ENCODE measurements at regions not wholly inside any gene's neighbourhood (a gene's known extent, or its start where the extent isn't known, plus 50 kb on each side); places are given as distances from the start of the nearest gene placed in this dataset.
"Not testable (repeated sequence)": the region's sequence is repeated elsewhere in the genome, so short reads cannot be mapped to it uniquely, and the experiment has no call there.

- DNase-seq (ENCODE audit: low spot score), result no peak
These were observed 53.4 kb downstream of the HES1 start for GRCh38 chr3:194189243-194189791.

DNA sequence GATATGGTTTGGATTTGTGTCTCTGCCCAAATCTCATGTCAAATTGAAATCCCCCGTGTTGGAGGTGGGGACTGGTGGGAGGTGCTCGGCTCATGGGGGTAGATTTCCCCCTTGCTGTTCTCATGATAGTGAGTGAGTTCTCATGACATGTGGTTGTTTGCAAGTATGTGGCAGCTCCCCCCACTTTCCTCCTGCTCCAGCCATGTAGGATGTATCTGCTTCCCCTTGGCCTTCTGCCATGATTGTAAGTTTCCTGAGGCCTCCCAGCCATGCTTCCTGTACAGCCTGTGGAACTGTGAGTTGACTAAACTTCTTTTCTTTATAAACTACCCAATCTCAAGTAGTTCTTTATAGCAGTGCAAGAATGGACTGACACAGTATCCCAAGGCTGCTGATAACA is 55.9 kb downstream of the HES1 start:
- DNase-seq (ENCODE audit: low spot score), result not testable (repeated sequence)

DNA sequence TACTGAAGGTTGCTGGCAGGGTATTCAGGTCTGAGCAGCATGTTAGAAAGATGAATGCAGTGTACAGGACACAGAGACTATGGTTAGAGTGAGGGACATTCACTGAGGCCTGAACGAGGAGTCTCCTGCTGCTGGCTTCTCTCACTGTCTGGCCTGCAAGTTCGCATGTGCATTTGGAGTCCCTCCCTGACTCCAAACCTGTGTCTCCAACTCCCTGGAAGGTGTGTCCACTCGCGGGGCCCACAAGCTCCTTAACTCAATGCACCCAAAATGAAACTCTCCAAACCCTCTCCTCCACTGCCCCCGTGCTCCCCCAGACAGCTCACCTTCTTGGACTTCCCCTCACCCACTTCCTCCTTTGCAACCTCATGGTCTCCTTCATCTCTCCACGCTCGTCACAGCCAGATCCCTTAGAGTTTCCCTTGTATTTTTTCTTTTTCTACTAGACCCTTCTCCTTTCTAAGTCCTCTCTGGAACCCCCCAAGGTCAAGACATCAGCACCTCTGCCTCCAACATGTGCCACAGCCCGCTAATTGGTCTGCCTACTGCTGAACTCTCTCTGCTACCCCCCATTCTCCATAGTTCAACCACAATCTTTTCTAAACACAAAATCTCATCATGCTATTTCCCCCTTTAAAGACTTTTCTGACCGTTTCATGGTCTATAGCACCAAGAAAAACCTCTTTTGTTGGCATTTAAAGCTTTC is 58.3 kb downstream of the HES1 start:
- DNase-seq (ENCODE audit: low spot score), result no peak

DNA sequence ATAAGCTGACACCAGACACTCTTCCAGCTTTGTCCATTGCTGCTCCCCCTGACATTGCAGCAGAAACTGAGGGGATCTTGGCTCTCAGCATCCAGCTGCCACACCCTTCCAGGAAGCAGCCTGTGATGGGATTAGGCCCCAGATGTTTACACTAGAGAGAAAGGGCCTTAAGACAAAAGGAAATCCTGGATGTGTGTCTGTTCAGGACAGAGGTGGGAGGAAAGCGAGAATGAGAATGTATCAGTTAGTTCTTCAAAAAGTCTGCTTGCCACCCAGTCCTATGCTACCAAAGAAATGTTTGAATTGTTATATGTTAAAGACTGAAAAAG is 58.8 kb downstream of the HES1 start:
- no peak for DNase-seq (ENCODE audit: low spot score)

- no peak for DNase-seq (ENCODE audit: low spot score)
These were observed 59.7 kb downstream of the HES1 start for GRCh38 chr3:194195611-194196010.

DNA sequence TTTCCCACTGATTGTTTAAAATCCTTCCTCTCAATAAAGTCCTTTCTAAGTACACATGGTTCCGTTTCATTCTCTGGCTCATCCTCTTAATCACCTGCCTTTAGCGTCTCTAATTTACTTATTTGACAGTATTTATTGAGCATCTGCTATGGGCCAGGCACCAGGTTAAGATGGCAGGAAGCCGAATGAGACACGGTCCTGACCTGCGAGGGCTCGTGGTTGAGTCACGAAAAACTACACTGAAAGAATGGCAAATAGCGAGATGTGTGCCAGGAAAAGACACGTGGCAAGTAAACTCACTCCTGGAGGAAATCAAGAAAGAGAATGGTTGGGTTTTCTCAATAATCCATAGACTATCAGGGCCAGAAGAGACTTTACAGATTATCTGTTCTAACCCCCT is 60.9 kb downstream of the HES1 start:
- no peak for DNase-seq (ENCODE audit: low spot score)

DNA sequence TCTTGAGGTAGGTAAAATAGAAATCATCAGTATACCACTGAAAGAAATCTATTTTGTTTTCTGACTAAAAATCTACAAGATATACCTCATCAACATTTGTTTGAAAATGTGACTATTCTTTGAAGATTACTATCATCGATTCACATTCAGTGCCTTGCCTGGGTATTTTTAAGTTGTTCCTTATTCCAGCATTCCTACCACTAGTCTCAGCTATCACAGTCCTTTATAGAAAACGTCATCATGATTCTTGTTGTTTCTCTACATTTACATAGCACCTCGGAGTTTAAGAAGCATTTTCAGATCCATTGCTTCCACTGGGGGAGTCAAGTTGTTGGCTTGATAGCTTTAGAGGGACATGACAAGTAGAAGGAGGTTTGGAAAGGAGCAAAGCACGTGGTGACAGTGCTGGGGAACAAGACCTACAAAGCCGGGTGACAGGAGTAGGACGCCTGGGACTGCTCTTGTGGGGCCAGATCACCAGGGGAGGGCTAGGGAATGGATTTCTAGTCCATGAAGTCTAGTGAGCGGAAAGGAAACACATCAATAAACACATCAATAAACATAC is 61.5 kb downstream of the HES1 start:
- no peak for DNase-seq (ENCODE audit: low spot score)

DNA sequence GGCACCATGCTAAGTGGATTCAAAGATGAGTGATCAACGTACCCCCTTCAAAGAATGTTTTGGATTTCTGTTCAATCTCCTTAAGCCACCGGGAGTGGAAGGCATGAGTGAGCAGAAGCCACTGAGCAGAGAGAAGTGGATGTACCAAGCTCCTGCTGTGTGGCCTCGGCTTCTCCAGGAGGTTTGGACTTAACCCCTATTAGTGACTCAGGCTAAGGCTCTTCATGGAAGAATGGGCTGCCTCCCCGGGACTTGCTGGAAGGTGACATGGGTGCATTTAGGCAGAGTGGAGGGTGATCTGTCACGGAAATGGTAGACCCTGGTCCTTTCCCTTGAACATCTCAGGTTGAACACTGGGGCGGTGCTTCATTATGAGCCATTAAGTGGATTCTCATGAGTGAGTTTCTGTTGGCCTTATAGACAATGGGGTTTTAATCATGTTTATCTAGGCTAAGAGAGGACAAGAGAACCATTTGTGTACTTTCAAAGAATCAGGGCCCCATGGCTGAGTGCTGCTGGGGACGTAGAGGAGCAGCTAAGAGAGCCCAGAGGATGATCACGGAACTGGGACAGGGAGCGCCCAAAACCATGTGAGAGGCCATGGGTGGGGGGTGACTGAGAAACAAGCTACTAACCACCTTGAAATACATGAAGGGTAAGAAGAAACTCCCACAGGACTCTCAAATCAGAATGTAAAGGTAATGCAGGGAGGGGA is 62.2 kb downstream of the HES1 start:
- DNase-seq (ENCODE audit: low spot score), result no peak

GRCh38 chr3:194198938-194199337 is 63.0 kb downstream of the HES1 start:
- DNase-seq (ENCODE audit: low spot score), result no peak

GRCh38 chr3:194200422-194201081 is 64.6 kb downstream of the HES1 start:
- no peak for DNase-seq (ENCODE audit: low spot score)

- DNase-seq (ENCODE audit: low spot score), result no peak
These were observed 66.2 kb downstream of the HES1 start for GRCh38 chr3:194201953-194202666.

GRCh38 chr3:194203482-194204041 is 67.6 kb downstream of the HES1 start:
- no peak for DNase-seq (ENCODE audit: low spot score)

GRCh38 chr3:194204042-194204987 is 68.4 kb downstream of the HES1 start:
- no peak for DNase-seq (ENCODE audit: low spot score)

GRCh38 chr3:194205675-194206133 is 69.8 kb downstream of the HES1 start:
- DNase-seq (ENCODE audit: low spot score), result no peak

DNA sequence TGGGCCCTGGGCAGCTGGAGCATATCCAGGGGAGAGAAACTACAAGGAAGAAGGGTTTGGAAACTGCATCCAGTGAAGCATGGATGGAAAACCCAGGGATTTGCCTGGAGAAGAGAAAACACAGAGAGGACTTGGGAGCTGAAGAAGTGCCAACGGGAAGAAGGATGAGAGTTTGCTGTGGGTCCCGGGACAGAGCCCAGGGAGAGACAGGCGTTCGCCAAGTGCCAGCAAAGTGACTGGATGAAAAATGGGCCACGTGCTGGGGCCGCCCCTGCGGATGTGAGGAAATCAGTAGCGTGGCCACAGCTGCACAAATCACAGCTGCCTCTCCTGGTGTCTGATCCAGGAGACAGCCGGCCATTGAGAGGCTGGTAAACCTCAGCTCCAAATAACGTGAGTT is 70.4 kb downstream of the HES1 start:
- peak; percentile 35 for DNase-seq (ENCODE audit: low spot score)

DNA sequence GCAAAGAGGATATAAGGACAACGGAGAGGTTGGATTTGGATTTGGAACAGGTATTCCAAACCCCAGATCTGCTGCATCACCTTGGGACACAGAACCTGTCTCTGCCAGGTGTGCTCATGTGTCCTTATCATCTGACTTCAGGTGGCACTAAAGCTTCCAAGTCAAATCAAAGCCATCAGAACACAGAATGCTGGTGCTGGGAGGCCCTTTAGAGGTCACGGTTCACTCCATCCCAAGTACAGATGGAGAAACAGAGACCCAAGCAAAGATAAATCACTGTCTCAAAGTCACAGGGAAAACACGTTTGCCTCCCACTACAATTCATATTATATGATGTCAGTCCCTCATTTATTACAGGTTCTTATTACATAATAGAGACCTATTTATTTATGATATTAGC is 72.8 kb downstream of the HES1 start:
- no peak for DNase-seq (ENCODE audit: low spot score)

- DNase-seq (ENCODE audit: low spot score), result no peak
These were observed 76.4 kb downstream of the HES1 start for GRCh38 chr3:194212161-194212844.

- DNase-seq (ENCODE audit: low spot score), result no peak
These were observed 76.9 kb downstream of the HES1 start for GRCh38 chr3:194212845-194213331.

- DNase-seq (ENCODE audit: low spot score), result no peak
These were observed 79.4 kb downstream of the HES1 start for GRCh38 chr3:194215392-194215791.
